GM21367 (cell line): ENCODE measurements at regions not wholly inside any gene's neighbourhood (a gene's known extent, or its start where the extent isn't known, plus 50 kb on each side); places are given as distances from the start of the nearest gene placed in this dataset.

Experiments used
- ATAC-seq: cut with Tn5 transposase; IDR thresholded peaks from one replicate; pipeline ENCODE4 v1.9.1; 2021; ENCODE audit not compliant: unreplicated experiment

DNA sequence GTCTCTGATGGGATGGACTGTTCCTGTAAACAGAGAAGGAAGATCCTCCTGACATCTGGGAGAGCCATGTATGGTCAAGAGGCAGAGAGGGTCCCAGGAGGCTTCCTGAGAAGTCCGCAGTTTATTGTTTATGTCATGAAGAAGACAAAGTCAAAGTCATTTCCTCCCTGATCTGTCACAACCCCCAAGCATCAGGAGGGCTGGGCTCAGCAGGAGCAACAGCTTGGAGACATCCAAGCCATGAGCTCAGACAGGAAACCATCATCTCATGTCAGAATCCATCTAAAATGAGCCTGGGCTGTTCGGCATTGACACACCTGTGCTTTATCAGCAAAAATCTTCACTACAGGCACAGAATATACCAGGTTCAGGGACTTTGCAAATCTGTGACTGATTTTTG, 325.0 kb upstream of the MSX2 start:
- no peak for ATAC-seq

DNA sequence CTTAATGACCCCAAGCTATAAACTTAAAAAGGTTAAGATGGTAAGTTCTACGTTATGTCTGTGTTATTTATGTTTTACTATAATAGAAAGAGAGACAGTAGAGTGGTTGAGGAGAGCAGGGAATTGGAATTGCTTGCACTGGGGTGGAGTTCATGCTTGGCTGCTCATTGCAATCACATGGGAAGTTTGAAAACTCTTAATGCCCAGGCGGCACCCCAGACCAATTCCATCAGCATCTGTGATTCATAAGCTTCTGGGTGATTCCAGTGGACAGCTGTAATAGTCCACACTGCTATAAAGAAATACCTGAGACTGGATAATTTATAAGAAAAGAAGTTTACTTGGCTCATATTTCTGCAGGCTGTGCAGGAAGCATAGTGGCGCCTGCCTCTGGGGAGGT, 323.9 kb upstream of the MSX2 start:
- no peak for ATAC-seq

DNA sequence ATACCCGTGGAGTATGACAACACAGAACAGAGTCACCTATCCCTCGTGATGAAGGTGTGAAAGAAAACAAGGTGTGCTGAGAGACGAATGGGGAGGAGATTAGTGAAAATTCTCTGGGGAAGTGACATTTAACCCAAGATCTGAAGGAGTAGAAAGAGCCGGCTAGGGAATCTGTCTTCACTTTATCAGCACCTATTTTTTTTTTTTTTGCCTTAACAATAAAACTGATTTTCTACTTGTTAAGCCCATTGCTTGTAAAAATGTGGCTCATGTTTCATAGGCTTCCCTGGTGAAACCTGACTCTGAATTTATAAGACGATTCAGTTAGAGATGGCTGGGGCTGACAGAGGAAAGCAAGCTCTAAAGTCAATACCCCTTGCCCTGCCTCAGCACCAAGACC, 322.6 kb upstream of the MSX2 start:
- no peak for ATAC-seq

DNA sequence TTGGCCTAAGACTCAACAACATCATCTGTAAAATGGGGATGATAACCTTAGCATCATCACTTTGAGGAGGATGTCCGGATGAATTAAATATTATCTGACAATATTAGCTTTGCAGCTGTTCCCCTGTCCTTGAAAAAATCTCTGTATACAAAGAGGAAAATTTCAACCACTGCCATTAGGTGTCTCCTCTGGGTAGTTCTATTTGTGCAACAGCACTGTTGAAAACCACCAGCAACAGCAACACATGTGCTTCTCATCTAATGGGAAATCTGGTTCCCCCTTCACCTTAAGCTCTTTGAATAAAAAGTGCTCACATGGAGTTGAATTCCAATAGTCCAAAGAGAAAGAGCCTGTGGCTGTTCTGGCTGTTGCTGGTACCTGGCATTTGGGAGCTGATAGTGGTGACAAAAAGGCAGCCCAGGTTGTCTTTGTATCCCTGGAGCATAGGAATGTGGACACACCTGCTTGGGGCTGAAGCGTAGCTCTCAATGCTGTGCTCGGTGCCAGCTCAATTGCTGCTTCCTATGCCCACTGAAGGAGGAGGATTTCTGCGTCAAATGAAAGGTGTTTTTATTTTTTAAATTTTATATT, 322.1 kb upstream of the MSX2 start:
- ATAC-seq: no peak

DNA sequence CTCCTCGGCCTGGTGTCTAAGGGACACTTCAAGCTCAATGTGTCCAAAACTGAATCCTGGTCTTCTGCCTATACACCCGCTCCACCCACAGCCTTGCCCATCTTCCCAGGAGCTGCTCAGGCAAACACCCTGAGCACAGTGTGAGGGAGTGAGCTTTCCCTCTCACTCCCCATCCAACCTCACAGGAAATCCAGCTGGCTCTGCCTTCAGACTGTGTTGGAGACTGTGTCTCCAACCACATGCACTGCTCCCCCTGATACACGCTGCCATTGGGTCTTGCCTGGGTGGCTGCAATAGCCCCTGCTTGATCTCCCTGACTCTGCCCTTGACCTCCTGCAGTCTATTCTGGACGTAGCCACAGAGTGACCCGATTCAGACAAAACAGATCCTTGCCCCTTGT, 319.5 kb upstream of the MSX2 start:
- no peak for ATAC-seq

DNA sequence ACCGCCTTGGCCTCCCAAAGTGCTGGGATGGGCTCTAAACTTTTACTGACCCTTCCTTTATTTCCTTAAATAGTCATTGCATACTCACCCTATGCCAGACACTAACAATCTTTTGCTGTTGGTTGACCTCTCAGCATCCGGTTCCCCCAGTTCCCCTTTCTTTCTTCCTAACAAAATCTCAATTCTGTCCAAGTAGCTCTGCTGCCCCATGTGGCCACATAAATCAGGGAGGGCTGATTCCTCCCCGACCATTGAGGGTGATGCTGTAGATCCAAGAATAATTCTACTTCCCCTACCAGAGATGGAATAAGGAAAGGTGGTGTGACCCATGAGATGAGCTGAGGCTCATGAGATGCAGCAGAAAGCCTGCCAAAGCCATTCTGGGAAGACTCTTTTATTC, 315.3 kb upstream of the MSX2 start:
- ATAC-seq: no peak

DNA sequence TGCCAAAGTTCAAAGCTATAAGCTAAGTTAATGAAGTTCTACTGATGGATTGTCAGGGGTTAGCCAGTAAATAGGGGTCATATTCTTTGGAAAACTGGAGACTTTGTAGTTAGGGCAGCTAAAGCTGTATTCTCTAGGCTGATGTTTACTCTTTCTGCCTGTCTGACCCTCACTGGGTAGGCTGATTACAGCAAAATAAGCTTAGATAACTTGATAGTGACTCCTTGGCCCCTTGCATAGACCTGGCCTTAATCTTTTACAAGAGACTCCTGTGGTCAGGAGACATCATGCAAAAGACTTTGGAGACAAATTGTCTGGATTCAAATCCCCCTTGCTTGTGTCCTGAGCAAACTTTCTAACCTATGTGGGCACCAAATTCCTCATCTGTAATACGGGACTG, 314.4 kb upstream of the MSX2 start:
- ATAC-seq: no peak

DNA sequence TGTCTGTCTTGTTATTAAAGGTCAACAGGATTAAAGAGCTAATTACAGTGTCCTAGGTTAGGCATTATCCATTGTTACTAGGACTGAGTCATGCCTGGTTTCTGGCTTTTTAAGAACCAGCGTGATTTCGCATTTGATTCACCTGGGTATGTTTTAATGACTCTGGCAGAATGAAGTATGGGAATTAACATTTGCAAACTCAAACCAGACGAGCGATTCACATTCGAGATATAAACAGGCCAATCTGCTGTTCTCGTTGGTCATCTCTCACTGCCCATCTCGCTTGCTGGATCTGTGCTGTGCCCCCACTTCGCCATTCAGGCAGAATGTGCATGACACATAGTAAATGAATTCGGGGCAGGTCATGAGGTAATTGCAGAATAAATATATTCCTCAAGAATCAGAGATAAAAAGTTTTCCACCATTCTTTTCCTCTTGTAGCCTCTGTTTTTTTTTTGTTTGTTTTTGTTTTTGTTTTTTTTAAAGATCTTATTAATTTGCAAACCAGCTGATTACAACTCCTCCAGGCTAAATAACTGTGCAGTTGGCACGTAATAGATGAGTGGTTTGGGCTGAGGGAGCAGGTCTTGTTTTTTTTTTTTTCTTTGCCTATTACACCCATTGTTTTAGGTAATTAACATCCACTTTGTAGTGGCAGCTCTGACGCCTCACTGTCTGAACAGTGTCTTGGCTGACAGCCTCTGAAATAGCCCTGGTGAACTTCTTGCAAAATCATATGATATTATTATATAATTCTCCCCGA, 313.5 kb upstream of the MSX2 start:
- ATAC-seq: no peak

DNA sequence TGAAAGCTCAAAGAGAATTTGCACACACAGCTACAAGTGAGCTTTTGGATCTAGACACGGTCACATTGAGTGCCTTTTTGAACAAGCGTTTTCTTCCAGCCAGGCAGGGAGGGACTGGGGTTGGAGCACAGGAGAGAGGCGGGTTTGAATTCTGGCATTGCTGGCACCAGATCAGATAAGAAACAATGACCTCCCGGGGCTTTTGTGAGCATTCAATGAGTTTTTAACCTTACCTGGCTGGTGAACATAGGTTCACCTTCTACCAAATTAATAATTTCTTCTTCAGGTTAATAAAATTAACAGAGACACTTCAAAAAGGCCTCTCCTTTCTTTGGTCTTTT, 312.9 kb upstream of the MSX2 start:
- no peak for ATAC-seq

DNA sequence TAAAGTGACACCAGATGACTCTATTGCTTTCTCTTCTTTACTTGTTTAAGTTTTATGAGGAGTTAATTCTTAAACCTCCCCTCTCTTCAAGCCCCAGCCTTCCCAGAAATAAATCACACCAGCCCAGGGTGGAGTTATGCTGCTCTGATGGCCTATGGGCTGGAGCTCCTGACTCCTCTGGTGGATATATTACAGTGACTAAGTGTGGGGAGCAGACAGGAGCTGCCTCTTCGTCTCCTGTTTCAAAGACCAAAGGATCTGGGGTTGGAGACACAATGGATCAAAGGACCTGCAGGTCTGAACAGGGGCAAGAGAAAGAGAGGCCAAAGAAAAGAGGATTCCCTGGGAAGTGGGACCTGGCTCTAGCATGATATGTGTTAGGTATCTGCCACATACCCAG, 312.0 kb upstream of the MSX2 start:
- no peak for ATAC-seq

DNA sequence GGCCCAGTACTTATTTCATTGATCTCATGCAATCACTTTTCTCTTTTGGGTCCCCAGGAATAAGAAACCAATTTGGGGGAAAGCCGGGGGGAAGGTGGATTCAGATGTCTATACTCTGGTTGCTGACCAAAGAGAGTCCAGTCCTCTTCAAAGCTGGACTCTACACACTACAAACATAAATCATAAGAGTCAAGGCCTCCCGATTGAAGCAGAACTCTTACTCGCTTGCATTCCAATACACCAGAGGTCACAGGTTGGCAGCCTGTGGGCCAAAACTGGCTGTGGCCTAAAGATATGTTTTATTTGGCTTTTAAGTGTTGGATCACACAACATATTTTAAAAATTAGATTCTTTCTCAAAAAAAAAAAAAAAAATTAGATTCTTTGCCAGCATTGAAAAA, 311.4 kb upstream of the MSX2 start:
- no peak for ATAC-seq

DNA sequence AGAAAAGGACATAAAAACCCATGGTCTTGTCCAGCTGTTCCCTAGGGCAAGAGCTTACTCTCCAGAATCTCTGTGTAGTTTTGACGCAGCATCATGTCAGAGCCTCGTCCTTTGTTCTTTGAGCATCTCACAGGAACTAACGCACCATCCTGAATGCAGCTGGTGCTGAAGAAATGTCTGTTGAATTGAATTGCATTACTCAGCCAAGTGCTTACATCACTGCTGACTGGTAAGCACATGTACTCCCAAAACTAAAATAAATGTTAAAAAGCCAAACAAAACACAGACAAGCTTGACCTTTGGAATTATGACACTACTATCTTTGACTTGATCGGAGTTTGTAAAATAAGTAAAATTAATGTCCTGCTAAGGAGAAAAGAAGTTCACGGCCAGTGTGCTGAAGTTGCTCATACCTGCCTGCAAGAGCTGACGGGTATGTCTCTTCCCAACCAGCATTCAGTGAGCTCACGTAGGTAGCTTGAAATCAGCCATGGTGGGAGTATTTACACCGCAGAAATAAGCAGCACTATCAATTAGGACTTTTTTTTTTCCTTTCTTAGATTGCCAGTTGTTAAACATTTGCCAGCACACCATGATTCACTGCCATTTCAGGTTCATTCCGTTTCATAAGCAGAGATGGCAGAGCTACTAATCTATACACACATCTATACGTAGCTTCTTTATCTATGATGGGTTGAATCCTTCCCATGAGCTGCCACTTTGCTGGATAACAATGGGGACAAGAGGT, 310.6 kb upstream of the MSX2 start:
- ATAC-seq: no peak

DNA sequence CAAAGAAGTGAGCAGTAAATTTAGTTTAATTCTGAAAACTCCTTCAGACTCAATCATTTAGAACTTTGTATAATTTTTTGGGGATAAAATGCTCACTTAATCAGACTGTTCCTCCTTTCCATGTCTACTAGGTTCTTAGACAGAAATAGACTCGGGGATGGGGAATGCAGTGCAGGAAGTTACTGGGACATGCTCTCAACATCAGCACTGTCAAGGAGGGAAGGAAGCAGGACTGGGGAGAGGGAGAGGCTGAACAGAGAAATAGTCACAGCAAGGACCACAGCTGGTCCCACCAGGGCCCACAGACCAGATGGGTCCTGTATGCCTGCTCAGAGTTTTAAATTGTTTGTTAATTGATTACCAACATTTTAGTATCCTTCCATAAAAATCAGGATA, 310.1 kb upstream of the MSX2 start:
- no peak for ATAC-seq

DNA sequence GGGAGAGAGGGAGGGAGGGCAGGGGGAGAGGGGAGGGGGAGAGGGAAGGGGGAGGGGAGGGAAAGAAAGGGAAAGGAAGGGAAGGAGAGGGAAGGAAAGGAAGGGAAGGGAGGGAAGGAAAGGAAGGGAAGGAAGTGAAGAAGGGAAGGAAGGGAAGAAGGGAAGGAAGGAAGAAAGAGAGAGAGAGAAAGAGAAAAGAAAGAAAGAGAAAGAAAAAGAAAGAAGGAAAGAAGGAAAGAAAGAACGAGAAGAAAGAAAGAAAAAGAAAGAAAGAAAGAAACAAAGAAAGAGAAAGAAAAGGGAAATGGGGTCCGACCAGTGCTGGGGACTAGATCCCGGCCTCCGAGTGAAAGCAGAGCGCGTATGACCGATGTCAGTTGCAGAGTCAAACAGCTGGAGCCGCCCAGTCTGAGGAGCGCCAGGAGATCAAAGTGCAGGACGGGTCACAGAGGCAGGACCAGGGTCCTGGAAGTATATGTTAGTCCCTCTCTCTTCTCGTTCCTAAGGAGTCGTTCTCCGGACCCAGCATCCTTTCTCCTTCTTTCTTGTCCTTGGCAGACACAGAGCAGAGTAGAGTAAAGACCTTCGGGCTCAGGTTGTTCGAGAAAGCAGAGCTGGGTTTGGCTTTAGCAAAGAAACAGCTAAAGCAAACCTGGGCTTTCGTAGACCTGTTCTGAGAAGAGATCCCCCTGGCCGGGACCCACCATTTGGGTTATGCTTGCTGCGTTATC, 305.4 kb upstream of the MSX2 start:
- no peak for ATAC-seq

DNA sequence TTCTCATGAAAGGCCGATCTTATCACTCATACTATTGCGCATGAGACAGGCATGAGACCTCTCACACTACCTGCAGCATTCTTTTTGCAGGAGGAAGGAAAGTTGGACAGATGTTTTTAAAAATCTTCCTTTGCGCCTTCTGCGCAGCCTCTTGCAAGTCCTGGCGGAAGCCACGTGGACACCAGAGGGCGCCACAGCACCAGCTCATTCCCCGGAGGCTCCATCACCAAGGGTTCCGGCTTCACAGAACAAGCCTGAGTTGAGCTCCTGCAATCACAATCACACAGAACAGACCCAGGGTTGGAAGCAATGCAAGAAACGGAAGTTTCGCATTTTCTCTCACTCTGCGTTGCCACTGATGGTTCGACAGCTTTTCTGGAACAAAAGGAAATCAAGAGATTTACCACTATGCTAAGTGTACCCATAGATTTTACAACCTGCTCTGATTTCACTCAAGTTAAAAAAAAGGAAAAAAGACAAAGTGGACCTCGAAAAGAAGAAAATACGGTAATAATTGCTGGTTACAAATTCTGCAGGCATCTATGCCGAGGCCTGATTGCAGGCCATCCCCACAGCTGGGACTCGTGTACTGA, 304.7 kb upstream of the MSX2 start:
- ATAC-seq: peak; percentile 91

DNA sequence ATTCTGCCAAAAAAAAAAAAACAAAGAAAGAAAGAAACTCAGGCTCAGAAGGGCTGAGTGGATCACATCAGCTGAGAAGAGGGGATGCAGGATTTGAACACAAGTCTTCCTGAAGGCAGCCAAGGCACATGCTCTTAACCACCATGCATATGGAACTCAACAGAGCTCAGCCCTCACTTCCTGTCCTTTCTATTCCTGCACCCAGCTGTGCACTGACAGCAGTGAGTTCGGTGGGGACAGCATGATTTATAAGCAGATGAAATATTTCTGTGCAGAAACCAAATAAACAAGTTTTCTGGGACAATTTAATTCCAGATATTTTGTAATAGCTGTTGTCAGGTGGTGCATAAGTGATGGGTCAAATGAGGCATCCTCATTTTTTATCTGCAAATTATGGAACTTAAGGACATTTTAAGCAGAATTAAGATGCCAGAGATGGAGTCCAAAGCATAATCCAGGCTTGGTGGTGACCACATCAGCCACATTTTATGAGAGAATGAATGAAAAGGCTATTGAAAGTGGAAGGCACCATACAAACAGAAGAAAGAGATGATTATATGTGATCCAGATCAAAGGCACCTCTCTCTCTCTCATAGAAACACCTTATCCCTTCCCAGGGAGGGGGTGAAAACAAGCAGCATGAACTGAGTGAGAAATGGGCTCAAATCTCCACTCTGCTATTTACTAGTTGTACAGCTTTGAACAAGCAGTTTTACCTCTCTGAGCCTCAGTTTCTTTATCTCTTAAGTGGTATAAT, 303.6 kb upstream of the MSX2 start:
- ATAC-seq: no peak

DNA sequence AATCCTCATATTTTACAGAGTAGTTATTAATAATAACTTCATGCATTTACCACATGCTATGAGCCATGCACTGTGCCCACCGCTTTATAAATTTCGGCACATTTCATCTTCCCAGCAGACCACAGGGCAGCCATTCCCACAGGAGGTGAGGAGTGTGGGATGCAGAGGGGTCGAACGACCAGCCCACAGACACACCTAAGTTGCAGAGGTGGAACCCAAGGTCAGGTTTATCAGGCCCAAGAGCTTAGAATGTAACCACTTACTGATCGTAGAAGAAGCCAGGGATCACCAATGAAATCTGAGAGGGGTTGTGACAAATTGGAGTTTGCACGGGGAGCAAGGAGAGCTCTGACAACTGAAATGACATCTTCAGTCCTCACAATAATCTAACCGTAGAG, 303.0 kb upstream of the MSX2 start:
- no peak for ATAC-seq

DNA sequence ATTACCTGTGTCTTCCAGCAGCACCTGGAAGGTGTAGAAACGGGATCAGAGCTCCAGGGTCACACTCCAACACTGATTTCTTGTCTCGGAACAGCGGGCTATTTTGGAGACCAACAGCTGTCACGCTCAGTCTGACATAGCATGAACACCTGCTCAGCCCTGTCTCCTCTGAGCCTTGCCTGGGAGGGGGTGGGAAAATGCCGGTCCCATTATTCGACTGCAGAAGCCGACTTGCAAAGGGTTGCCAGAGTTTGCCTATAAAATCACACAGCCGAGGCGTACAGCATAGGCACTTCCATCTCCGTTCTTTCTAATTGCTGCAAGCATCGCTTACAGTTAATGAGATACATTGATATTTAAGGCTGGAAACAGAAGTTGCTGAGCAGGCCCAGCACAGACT, 300.8 kb upstream of the MSX2 start:
- ATAC-seq: no peak

DNA sequence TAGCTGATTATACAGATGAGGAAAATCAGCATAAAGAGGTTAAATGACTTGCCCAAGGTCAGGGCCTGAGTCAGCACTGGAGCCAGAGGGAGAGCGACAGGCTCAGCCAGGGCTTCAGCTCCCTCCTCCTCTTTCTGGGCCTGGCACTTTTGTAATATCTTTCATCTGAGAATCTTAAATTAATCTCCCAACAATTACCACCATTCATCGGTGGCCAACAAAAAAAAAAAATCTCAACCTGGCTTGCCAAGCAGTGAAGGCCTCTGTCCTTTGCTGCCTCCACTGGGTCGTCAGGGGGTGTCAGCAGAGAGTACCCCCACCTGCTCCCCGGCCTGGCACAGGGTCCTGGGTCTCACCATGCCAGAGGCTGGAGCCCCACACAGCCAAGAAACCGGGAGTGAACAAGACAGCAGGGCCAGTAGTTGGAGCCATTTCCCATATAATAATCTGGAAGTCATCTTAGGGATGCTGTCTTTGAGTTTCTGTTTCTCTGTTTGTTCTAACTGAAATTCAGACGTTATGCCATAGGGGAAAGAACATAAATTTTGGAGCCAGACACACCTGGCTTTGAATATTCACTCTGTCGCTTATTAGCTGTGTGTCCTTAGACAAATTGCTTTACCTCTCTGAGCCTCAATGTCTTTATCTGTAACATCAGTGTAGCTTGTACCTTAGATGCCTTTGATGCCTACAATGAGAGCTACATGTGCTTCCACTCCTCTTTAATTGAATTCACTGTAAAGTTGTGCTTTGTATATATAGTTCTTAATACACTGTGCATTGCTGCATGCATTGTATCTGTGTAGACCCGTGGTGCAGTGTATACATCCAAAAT, 299.9 kb upstream of the MSX2 start:
- no peak for ATAC-seq
